WERI-Rb-1 (cell line): ENCODE measurements at regions not wholly inside any gene's neighbourhood (a gene's known extent, or its start where the extent isn't known, plus 50 kb on each side); places are given as distances from the start of the nearest gene placed in this dataset.
A peak's percentile ranks its signal among the peaks of the same experiment; 100 is the strongest.

Experiments used
- DNase-seq: peaks from one replicate; pipeline ENCODE4 v3.0.0-alpha.2; 2020
- H3K27ac ChIP-seq: fragments of 250-450 bp; sonication (Bioruptor Pico); 2 replicates; pipeline ENCODE4 v1.5.1; 2020; ENCODE audit warnings: mild to moderate bottlenecking, moderate library complexity
- H3K27me3 ChIP-seq: fragments of 250-450 bp; sonication (Bioruptor Pico); 2 replicates; pipeline ENCODE4 v1.5.1; 2021; ENCODE audit warnings: mild to moderate bottlenecking, low read depth, moderate library complexity; ENCODE audit not compliant: insufficient read depth, severe bottlenecking
- H3K36me3 ChIP-seq: fragments of 250-450 bp; sonication (Bioruptor Pico); 2 replicates; pipeline ENCODE4 v1.5.1; 2020; ENCODE audit warnings: mild to moderate bottlenecking, moderate library complexity
- H3K4me3 ChIP-seq: 2 replicates; pipeline ENCODE4 v1.5.1; 2011; ENCODE audit warnings: low read depth, mild to moderate bottlenecking, control low read depth, low read length
- H3K9me3 ChIP-seq: fragments of 250-450 bp; sonication (Bioruptor Pico); 2 replicates; pipeline ENCODE4 v1.5.1; 2021; ENCODE audit warnings: mild to moderate bottlenecking, moderate library complexity; ENCODE audit not compliant: severe bottlenecking
- CTCF ChIP-seq: IDR thresholded peaks from 2 replicates; pipeline ENCODE4 v1.5.1; 2011; ENCODE audit warnings: low read depth, mild to moderate bottlenecking, control low read depth, inconsistent platforms, low read length

DNA sequence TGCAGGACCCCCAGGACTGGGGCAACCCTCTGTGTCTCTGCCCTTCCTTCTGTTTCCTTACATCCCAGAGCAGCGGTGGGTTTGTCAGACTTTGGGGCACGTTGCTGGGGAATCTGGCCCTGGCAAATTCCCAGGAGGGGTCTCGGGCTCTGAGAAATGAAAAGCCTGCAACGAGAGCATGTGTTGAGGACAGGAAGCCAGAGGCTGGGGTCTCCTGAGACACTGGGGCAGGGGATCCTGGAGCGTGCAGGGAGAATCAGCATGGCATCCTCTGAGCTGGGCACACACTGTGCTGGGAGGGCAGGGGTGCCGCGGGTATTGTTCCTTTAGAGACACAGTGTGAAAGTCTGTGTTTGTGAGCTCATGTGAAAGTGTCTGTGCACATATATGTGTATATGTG lies 279.9 kb upstream of the PPP2R2D start:
- no peaks in the 10 kb centered on the region for H3K36me3 ChIP-seq
- no peaks in the 10 kb centered on the region for H3K9me3 ChIP-seq
- H3K4me3 ChIP-seq, result no peak overlapping the region
- no peak for TF ChIP-seq CTCF
- no peak for DNase-seq
- no peaks in the 10 kb centered on the region for H3K27me3 ChIP-seq
- no peak overlapping the region for H3K27ac ChIP-seq

DNA sequence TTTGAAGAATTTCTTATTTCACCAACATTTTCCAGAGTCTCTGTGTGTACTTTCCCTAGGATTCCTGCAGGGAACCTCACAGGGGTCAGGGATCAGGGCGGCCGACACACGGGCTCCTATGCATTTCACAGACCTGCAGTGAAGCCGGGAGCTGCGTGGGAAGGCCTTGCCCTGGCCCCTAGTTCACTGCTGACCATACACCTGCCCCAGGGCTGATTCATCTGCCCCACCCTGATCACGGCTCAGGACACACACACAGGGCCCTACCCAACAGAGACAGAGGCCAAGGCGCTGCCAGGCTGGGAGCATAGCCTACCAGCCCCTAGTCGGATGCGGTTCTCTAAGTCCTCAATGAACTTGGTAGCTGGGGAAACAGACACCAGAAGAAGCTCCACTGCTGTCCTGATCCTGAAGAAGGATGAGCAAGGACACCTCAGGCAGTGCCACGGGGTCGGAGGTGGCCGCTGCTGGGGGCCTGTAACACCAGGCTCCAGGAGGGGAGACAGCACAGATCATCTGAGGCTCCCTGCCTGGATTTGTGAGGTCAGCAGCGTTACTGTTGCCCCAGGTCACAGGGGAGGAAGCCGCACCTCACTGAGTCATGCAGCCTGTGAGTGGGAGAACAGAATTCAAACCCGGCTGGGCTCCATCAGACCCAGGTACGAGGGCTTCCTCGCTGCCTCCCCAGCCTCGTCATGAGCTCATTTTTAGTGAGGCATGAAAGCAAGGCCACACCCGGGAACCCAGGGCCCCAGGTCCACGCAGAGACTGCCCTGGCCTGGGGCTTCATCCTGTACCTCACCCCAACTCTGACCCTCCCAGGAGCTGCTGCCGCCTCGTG lies 278.8 kb upstream of the PPP2R2D start:
- no peak for TF ChIP-seq CTCF
- Histone ChIP-seq H3K27me3 (no peaks in the 10 kb centered on the region), H3K27ac (no peak overlapping the region), H3K36me3 (no peaks in the 10 kb centered on the region), H3K4me3 (no peak overlapping the region), H3K9me3 (peaks cover 5% of the 10 kb centered on the region)
- no peak for DNase-seq

GRCh38 chr10:131625041-131625440 lies 275.8 kb upstream of the PPP2R2D start:
- no peak overlapping the region for H3K4me3 ChIP-seq
- no peaks in the 10 kb centered on the region for H3K27me3 ChIP-seq
- H3K9me3 ChIP-seq, result peaks cover 23% of the 10 kb centered on the region
- no peak for TF ChIP-seq CTCF
- H3K27ac ChIP-seq, result no peak overlapping the region
- DNase-seq, result no peak
- H3K36me3 ChIP-seq, result no peaks in the 10 kb centered on the region

DNA sequence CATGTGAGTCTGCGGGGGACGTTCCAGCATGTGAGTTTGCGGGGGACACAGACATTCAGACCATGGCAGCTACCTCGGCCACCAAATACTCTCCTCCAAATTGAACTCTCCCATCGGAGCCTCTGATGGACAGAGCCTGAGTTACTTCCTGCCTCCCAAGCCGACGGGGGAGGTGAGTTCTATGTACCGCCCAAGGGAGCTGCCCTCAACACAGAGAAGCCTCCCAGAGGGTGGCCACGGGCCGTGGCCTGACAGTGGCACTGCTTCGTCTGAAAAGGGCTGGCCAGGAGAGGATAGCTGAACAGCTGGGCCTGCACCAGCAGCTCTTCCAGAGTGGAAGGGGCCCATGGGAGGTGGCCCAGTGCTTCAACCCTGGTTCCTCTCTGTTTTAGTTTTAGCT lies 274.5 kb upstream of the PPP2R2D start:
- no peak for TF ChIP-seq CTCF
- Histone ChIP-seq H3K36me3 (no peaks in the 10 kb centered on the region), H3K4me3 (no peak overlapping the region), H3K27me3 (no peaks in the 10 kb centered on the region), H3K27ac (no peak overlapping the region), H3K9me3 (peaks cover 23% of the 10 kb centered on the region)
- DNase-seq, result no peak

DNA sequence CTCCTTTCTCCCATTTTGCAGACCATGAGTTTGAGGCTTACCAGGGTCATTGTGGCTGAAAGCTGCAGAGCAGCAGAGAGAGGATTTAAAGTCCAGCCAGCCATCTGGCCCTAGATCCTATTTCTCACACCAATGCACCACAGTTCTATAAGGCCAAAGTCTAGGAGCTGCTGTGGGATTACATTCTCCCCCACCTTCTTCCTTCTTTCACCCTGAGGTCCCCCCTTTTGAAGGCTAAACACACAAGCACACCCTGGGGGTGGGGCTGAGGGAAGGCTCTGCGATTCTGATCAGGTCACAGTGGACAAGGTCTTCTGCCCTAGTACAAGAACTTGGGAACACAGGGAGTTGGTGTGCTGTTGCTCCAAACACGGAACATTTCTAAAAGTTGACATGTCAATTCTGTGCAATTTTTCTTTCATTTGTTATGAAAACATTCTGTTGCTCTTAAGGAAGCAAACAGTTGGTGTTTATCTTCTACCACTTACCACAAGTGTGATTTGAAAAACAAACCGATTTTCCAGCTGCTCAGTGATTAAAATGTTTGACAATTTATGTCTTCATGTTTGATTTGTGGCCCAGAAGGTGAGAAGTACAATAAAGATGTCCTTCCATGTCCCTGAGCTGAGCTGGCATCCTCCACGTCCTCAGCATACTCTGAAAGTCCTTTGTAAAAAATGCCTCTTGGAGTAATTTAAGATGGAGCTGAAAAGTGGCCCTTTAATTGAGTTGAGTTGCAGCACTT lies 271.6 kb upstream of the PPP2R2D start:
- no peak for TF ChIP-seq CTCF
- Histone ChIP-seq H3K27ac (peak overlapping the region; percentile 56), H3K4me3 (no peak overlapping the region), H3K9me3 (peaks cover 23% of the 10 kb centered on the region), H3K27me3 (no peaks in the 10 kb centered on the region), H3K36me3 (no peaks in the 10 kb centered on the region)
- peak; percentile 76 for DNase-seq
